ENCODE measurements at regions not wholly inside any gene's neighbourhood (a gene's known extent, or its start where the extent isn't known, plus 50 kb on each side); places are given as distances from the start of the nearest gene placed in this dataset.

- Histone ChIP-seq H3K79me2 (ENCODE audit: insufficient read depth) (no peaks in the 10 kb centered on the region), H3K4me3 (ENCODE audit: low read depth in 2 of 2, low read length in 1 of 2) (no peak overlapping the region), H3K9me3 (no peaks in the 10 kb centered on the region), H2AFZ (ENCODE audit: low read depth) (no peak overlapping the region), H3K36me3 (replicated peaks in 1 of 2; ENCODE audit: control insufficient read depth in 1 of 2, insufficient read depth in 2 of 2, low read length in 1 of 2) (no peaks in the 10 kb centered on the region), H3K27ac (ENCODE audit: low read depth in 2 of 2, low read length in 1 of 2) (no peak overlapping the region), H3K27me3 (ENCODE audit: insufficient read depth) (no peaks in the 10 kb centered on the region), H3K9ac (no peak overlapping the region), H3K4me2 (no peak overlapping the region), H3F3A (replicated peaks; ENCODE audit: insufficient read depth) (no peaks in the 10 kb centered on the region), H3K4me1 (ENCODE audit: control insufficient read depth in 1 of 2, insufficient read depth in 2 of 2, low read depth in 1 of 2, low read length in 1 of 2) (no peaks in the 10 kb centered on the region; a peak in 1 of 4 replicates), H4K20me1 (ENCODE audit: insufficient read depth) (no peaks in the 10 kb centered on the region), H3K9me2 (no peaks in the 10 kb centered on the region)
- ChIA-PET CTCF (no interaction called here), POLR2A (no interaction called here)
- TF ChIP-seq CHD2 (IDR thresholded peaks at IDR 0.05; ENCODE audit: low read length, partially characterized antibody) (no peak), POLR2AphosphoS5 (IDR thresholded peaks at IDR 0.05; ENCODE audit: low read depth, low read length) (no peak), IRF3 (IDR thresholded peaks at IDR 0.05; ENCODE audit: low read depth, low read length) (no peak), SIN3A (IDR thresholded peaks at IDR 0.05; ENCODE audit: borderline replicate concordance, low read depth, low read length) (no peak), RXRA (IDR thresholded peaks at IDR 0.05; ENCODE audit: borderline replicate concordance, low read depth) (no peak), MEF2A (IDR thresholded peaks at IDR 0.05; ENCODE audit: borderline replicate concordance, low read depth) (no peak), MAX (IDR thresholded peaks at IDR 0.05; ENCODE audit: low read depth) (no peak), EP300 (IDR thresholded peaks at IDR 0.05; ENCODE audit: borderline replicate concordance in 1 of 2, low read depth in 1 of 2, low read length in 1 of 2) (no peak), SMC3 (IDR thresholded peaks at IDR 0.05; ENCODE audit: low read depth, low read length) (no peak)
- 61% methylated on average over 5 of the region's 5 CpGs for WGBS (ENCODE audit: low lambda C conversion rate)
- DNase-seq: no peak
These were observed 314.6 kb downstream of the CXCL12 start for GRCh38 chr10:44070282-44070681.

- no peaks in the 10 kb centered on the region for H3K9me2 ChIP-seq
- ChIA-PET CTCF (no interaction called here), POLR2A (no interaction called here)
- 54% methylated on average over 4 of the region's 4 CpGs for WGBS (ENCODE audit: low lambda C conversion rate)
- H3K79me2 ChIP-seq (ENCODE audit: insufficient read depth): no peaks in the 10 kb centered on the region
- no peak overlapping the region for H2AFZ ChIP-seq (ENCODE audit: low read depth)
- no peaks in the 10 kb centered on the region for H3K27me3 ChIP-seq (ENCODE audit: insufficient read depth)
- no peak for DNase-seq
- no peaks in the 10 kb centered on the region for H4K20me1 ChIP-seq (ENCODE audit: insufficient read depth)
- no peaks in the 10 kb centered on the region for H3K9me3 ChIP-seq
- no peak overlapping the region for H3K4me3 ChIP-seq (ENCODE audit: low read depth in 2 of 2, low read length in 1 of 2)
- no peaks in the 10 kb centered on the region for H3K36me3 ChIP-seq (replicated peaks in 1 of 2; ENCODE audit: control insufficient read depth in 1 of 2, insufficient read depth in 2 of 2, low read length in 1 of 2)
- no peak overlapping the region for H3K9ac ChIP-seq
- H3K4me2 ChIP-seq: no peak overlapping the region
- no peak overlapping the region for H3K27ac ChIP-seq (ENCODE audit: low read depth in 2 of 2, low read length in 1 of 2)
- H3K4me1 ChIP-seq (ENCODE audit: control insufficient read depth in 1 of 2, insufficient read depth in 2 of 2, low read depth in 1 of 2, low read length in 1 of 2): no peaks in the 10 kb centered on the region; a peak in 1 of 4 replicates
- no peaks in the 10 kb centered on the region for H3F3A ChIP-seq (replicated peaks; ENCODE audit: insufficient read depth)
- TF ChIP-seq FOXJ3 (CRISPR knock-in tag; IDR thresholded peaks at IDR 0.05) (no peak), ZBTB33 (IDR thresholded peaks at IDR 0.05; ENCODE audit: borderline replicate concordance, low read depth) (no peak), MEF2A (IDR thresholded peaks at IDR 0.05; ENCODE audit: borderline replicate concordance, low read depth) (no peak), NRF1 (IDR thresholded peaks at IDR 0.05; ENCODE audit: low read depth, low read length) (no peak), FOSL2 (IDR thresholded peaks at IDR 0.05; ENCODE audit: borderline replicate concordance, low read depth) (no peak), POLR2AphosphoS5 (IDR thresholded peaks at IDR 0.05; ENCODE audit: low read depth, low read length) (no peak), RFX5 (IDR thresholded peaks at IDR 0.05; ENCODE audit: low read length) (no peak), MAX (IDR thresholded peaks at IDR 0.05; ENCODE audit: low read depth) (no peak), SIN3A (IDR thresholded peaks at IDR 0.05; ENCODE audit: borderline replicate concordance, low read depth, low read length) (no peak), EP300 (IDR thresholded peaks at IDR 0.05; ENCODE audit: borderline replicate concordance in 1 of 2, low read depth in 1 of 2, low read length in 1 of 2) (no peak), REST (IDR thresholded peaks at IDR 0.05; ENCODE audit: low read depth, low read length) (no peak), IRF3 (IDR thresholded peaks at IDR 0.05; ENCODE audit: low read depth, low read length) (no peak), USF2 (IDR thresholded peaks at IDR 0.05; ENCODE audit: borderline replicate concordance, low read depth, low read length) (no peak)
These were observed 315.3 kb downstream of the CXCL12 start for GRCh38 chr10:44069573-44069972.
